ENCODE measurements at regions not wholly inside any gene's neighbourhood (a gene's known extent, or its start where the extent isn't known, plus 50 kb on each side); places are given as distances from the start of the nearest gene placed in this dataset.

- DNase-seq: no peak
- Histone ChIP-seq H3K4me3 (ENCODE audit: low read length) (no peak overlapping the region), H3K4me1 (ENCODE audit: control insufficient read depth, insufficient read depth, low read length) (no peaks in the 10 kb centered on the region), H3K27me3 (ENCODE audit: control insufficient read depth, insufficient read depth) (no peaks in the 10 kb centered on the region), H3K27ac (ENCODE audit: low read length) (no peak overlapping the region), H3K9me3 (ENCODE audit: control insufficient read depth, low read length) (no peaks in the 10 kb centered on the region)
- WGBS: 68% methylated on average over 1 of the region's 1 CpG
- intact Hi-C loops (cut with DNase I): no loop called here
- ATAC-seq: no peak
Observed at GRCh38 chr12:3944620-3945019, 71.4 kb upstream of the PARP11 start.

GRCh38 chr12:3938042-3938544, 64.9 kb upstream of the PARP11 start:
- 79% methylated on average over 3 of the region's 3 CpGs for WGBS
- ATAC-seq (no peak), DNase-seq (no peak)
- Histone ChIP-seq H3K4me3 (ENCODE audit: low read length) (no peak overlapping the region), H3K27ac (ENCODE audit: low read length) (no peak overlapping the region), H3K27me3 (ENCODE audit: control insufficient read depth, insufficient read depth) (no peaks in the 10 kb centered on the region), H3K9me3 (ENCODE audit: control insufficient read depth, low read length) (no peaks in the 10 kb centered on the region), H3K4me1 (ENCODE audit: control insufficient read depth, insufficient read depth, low read length) (no peaks in the 10 kb centered on the region)
- intact Hi-C loops (cut with DNase I): no loop called here

GRCh38 chr12:3935078-3935477, 61.9 kb upstream of the PARP11 start:
- DNase-seq (no peak), ATAC-seq (no peak)
- intact Hi-C loops (cut with DNase I): no loop called here
- Histone ChIP-seq H3K4me3 (ENCODE audit: low read length) (no peak overlapping the region), H3K4me1 (ENCODE audit: control insufficient read depth, insufficient read depth, low read length) (no peaks in the 10 kb centered on the region), H3K27ac (ENCODE audit: low read length) (no peak overlapping the region), H3K27me3 (ENCODE audit: control insufficient read depth, insufficient read depth) (peaks cover 2% of the 10 kb centered on the region), H3K9me3 (ENCODE audit: control insufficient read depth, low read length) (no peaks in the 10 kb centered on the region)
- WGBS: 78% methylated on average over 5 of the region's 5 CpGs

GRCh38 chr12:3933819-3934192, 60.6 kb upstream of the PARP11 start:
- Histone ChIP-seq H3K4me3 (ENCODE audit: low read length) (no peak overlapping the region), H3K4me1 (ENCODE audit: control insufficient read depth, insufficient read depth, low read length) (no peaks in the 10 kb centered on the region), H3K9me3 (ENCODE audit: control insufficient read depth, low read length) (no peaks in the 10 kb centered on the region), H3K27ac (ENCODE audit: low read length) (no peak overlapping the region), H3K27me3 (ENCODE audit: control insufficient read depth, insufficient read depth) (peaks cover 2% of the 10 kb centered on the region)
- intact Hi-C loops (cut with DNase I): no loop called here
- 75% methylated on average over 1 of the region's 1 CpG for WGBS
- no peak for DNase-seq
- no peak for ATAC-seq

GRCh38 chr12:3933074-3933818, 60.0 kb upstream of the PARP11 start:
- no peak for DNase-seq
- Histone ChIP-seq H3K27ac (ENCODE audit: low read length) (no peak overlapping the region), H3K4me1 (ENCODE audit: control insufficient read depth, insufficient read depth, low read length) (no peaks in the 10 kb centered on the region), H3K27me3 (ENCODE audit: control insufficient read depth, insufficient read depth) (peaks cover 2% of the 10 kb centered on the region), H3K4me3 (ENCODE audit: low read length) (no peak overlapping the region), H3K9me3 (ENCODE audit: control insufficient read depth, low read length) (no peaks in the 10 kb centered on the region)
- intact Hi-C loops (cut with DNase I): no loop called here
- ATAC-seq: no peak
- WGBS: 75% methylated on average over 9 of the region's 9 CpGs

DNA sequence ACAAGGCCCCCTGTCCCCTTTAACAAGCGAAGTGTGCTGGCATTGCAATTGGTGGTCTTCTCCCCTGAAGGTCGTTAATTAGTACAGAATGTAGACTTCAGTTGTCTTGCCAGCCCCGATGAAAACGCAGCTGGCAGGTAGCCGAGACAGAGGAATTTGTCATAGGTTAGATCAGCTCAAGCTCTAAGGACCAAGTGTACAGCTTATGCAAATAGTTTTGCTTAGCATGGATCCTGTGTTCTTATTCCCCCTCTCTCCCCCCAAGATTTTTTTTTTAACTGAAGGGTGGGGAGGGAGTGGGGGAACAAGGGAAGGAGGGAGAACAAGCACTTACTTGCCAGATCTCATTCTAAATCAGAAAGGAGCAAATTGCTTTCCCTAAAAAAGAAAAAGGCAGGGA, 58.6 kb upstream of the PARP11 start:
- Histone ChIP-seq H3K4me1 (ENCODE audit: control insufficient read depth, insufficient read depth, low read length) (no peaks in the 10 kb centered on the region), H3K27ac (ENCODE audit: low read length) (no peak overlapping the region), H3K9me3 (ENCODE audit: control insufficient read depth, low read length) (no peaks in the 10 kb centered on the region), H3K4me3 (ENCODE audit: low read length) (no peak overlapping the region), H3K27me3 (ENCODE audit: control insufficient read depth, insufficient read depth) (peaks cover 2% of the 10 kb centered on the region)
- ATAC-seq (no peak), DNase-seq (no peak)
- WGBS: 57% methylated on average over 5 of the region's 5 CpGs
- intact Hi-C loops (cut with DNase I): no loop called here

DNA sequence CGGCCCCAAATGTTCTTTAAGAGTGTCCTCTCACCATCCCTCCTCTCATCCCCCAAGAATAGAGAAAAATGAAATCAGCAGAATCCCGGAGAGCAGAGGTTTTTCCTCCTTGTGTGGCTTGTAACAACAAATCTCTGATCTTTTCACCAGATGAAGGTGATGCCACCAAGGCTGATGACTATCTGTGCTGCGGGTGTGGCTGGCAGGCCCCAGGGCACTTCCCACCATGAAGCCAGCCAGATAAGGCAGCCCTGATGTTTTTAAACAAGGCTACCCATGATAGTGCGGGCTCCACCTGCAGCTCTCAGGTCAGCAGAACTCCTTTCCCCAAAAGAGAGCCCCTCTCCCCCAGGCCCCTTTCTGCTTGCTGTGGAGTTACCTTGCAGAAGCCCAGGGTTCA, 58.0 kb upstream of the PARP11 start:
- Histone ChIP-seq H3K9me3 (ENCODE audit: control insufficient read depth, low read length) (no peaks in the 10 kb centered on the region), H3K4me1 (ENCODE audit: control insufficient read depth, insufficient read depth, low read length) (no peaks in the 10 kb centered on the region), H3K4me3 (ENCODE audit: low read length) (no peak overlapping the region), H3K27me3 (ENCODE audit: control insufficient read depth, insufficient read depth) (peaks cover 2% of the 10 kb centered on the region), H3K27ac (ENCODE audit: low read length) (no peak overlapping the region)
- intact Hi-C loops (cut with DNase I): no loop called here
- DNase-seq (no peak), ATAC-seq (no peak)
- 82% methylated on average over 4 of the region's 4 CpGs for WGBS

- no peak overlapping the region for H3K27ac ChIP-seq (ENCODE audit: low read length)
- DNase-seq (no peak), ATAC-seq (no peak)
- no peaks in the 10 kb centered on the region for H3K4me1 ChIP-seq (ENCODE audit: control insufficient read depth, insufficient read depth, low read length)
- H3K27me3 ChIP-seq (ENCODE audit: control insufficient read depth, insufficient read depth): peaks cover 2% of the 10 kb centered on the region
- 70% methylated on average over 10 of the region's 10 CpGs for WGBS
- no peaks in the 10 kb centered on the region for H3K9me3 ChIP-seq (ENCODE audit: control insufficient read depth, low read length)
- intact Hi-C loops (cut with DNase I): no loop called here
- H3K4me3 ChIP-seq (ENCODE audit: low read length): no peak overlapping the region
Observed at GRCh38 chr12:3929875-3930615, 56.8 kb upstream of the PARP11 start.

DNA sequence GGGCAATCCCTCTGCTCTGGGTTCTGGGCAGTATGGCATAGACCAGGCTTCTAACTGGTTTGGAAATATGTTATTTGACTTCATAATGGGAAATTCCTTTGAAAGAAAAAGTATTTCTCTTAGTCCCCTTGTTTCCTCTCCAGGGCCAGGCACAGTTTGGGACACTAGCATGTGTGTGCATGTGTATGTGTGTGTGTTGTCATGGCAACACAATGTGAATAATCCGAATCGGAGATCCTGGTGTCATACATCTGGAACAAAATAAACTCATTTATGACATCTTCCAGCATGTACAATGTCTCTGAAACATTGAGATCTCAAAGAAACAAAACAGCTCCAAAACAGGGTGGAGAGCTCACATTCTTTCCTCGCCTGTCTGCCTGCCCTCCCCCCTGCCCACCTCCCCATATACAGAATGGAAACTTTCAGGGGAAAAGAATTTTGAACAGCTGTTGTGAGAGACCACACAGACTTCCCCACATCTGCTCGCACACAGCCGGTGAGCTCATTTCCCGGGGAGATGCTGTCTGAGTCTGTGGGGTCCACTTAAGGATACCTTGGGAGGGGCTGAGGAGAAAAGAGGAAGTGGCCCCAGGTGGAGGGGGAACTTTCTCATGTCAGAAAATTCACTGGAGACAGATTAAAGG, 55.5 kb upstream of the PARP11 start:
- ATAC-seq (no peak), DNase-seq (no peak)
- H3K9me3 ChIP-seq (ENCODE audit: control insufficient read depth, low read length): no peaks in the 10 kb centered on the region
- peaks cover 2% of the 10 kb centered on the region for H3K27me3 ChIP-seq (ENCODE audit: control insufficient read depth, insufficient read depth)
- WGBS: 23% methylated on average over 6 of the region's 6 CpGs
- intact Hi-C loops (cut with DNase I): no loop called here
- H3K4me3 ChIP-seq (ENCODE audit: low read length): no peak overlapping the region
- no peak overlapping the region for H3K27ac ChIP-seq (ENCODE audit: low read length)
- H3K4me1 ChIP-seq (ENCODE audit: control insufficient read depth, insufficient read depth, low read length): no peaks in the 10 kb centered on the region

- no peak for ATAC-seq
Observed at GRCh38 chr12:3925621-3926020, 52.4 kb upstream of the PARP11 start.

DNA sequence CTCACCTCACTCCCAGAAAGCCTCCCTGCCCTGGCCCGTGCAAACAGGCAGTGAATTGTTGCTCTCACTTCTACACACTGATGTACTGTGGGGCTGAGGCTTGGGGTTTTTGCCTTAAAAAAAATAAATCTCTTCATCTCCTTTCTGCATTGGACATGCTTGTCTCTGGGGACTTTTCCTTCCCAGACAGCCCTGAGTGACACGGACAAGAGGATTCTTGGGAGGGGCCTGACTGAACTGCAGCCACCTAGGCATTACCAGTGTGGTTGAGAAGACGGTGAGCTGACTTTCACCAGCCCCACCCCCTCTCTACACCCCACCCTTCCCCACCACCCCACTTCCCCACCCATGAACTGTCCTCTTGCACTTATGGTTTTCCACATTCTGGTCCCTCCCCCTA, 51.6 kb upstream of the PARP11 start:
- Histone ChIP-seq H3K27me3 (ENCODE audit: control insufficient read depth, insufficient read depth) (no peaks in the 10 kb centered on the region), H3K27ac (ENCODE audit: low read length) (no peak overlapping the region), H3K4me3 (ENCODE audit: low read length) (no peak overlapping the region), H3K9me3 (ENCODE audit: control insufficient read depth, low read length) (no peaks in the 10 kb centered on the region), H3K4me1 (ENCODE audit: control insufficient read depth, insufficient read depth, low read length) (no peaks in the 10 kb centered on the region)
- WGBS: 65% methylated on average over 3 of the region's 3 CpGs
- intact Hi-C loops (cut with DNase I): no loop called here
- ATAC-seq (no peak), DNase-seq (no peak)

More at GRCh38 chr12:3925621-3926020, 52.4 kb upstream of the PARP11 start:
- WGBS: 92% methylated on average over 3 of the region's 3 CpGs
- Histone ChIP-seq H3K27ac (ENCODE audit: low read length) (no peak overlapping the region), H3K9me3 (ENCODE audit: control insufficient read depth, low read length) (no peaks in the 10 kb centered on the region), H3K4me1 (ENCODE audit: control insufficient read depth, insufficient read depth, low read length) (no peaks in the 10 kb centered on the region), H3K27me3 (ENCODE audit: control insufficient read depth, insufficient read depth) (no peaks in the 10 kb centered on the region), H3K4me3 (ENCODE audit: low read length) (no peak overlapping the region)
- intact Hi-C loops (cut with DNase I): no loop called here
- DNase-seq: no peak
